Osteoblast (primary cell): ENCODE measurements at regions not wholly inside any gene's neighbourhood (a gene's known extent, or its start where the extent isn't known, plus 50 kb on each side); places are given as distances from the start of the nearest gene placed in this dataset.
A peak's percentile ranks its signal among the peaks of the same experiment; 100 is the strongest.

Experiments used
- DNase-seq: peaks from one replicate; pipeline ENCODE4 v3.0.0; 2011; ENCODE audit warnings: low spot score, mixed read lengths; ENCODE audit not compliant: insufficient read length; ENCODE audit errors: missing footprints
- H2AFZ ChIP-seq: 2 replicates; pipeline ENCODE4 v1.6.0; 2011; ENCODE audit warnings: mild to moderate bottlenecking, low read length
- H3K27ac ChIP-seq: 2 replicates; pipeline ENCODE4 v1.5.1; 2011; ENCODE audit warnings: mild to moderate bottlenecking, low read depth, low read length, moderate library complexity
- H3K27me3 ChIP-seq: 2 replicates; pipeline ENCODE4 v1.6.0; 2012; ENCODE audit warnings: mild to moderate bottlenecking, control low read depth, inconsistent platforms, low read length, moderate library complexity; ENCODE audit not compliant: insufficient read depth
- H3K36me3 ChIP-seq: 2 replicates; pipeline ENCODE4 v1.5.1; 2011; ENCODE audit warnings: mild to moderate bottlenecking, low read length, control low read depth, moderate library complexity; ENCODE audit not compliant: insufficient read depth
- H3K4me1 ChIP-seq: 2 replicates; pipeline ENCODE4 v1.5.1; 2011; ENCODE audit warnings: mild to moderate bottlenecking, low read length, control low read depth, moderate library complexity; ENCODE audit not compliant: insufficient read depth
- H3K4me2 ChIP-seq: 2 replicates; pipeline ENCODE4 v1.6.0; 2011; ENCODE audit warnings: mild to moderate bottlenecking, low read length; ENCODE audit not compliant: insufficient read depth
- H3K4me3 ChIP-seq: fragments of 200-600 bp; sonication (generic); 3 replicates; pipeline ENCODE4 v1.5.1; 2012; ENCODE audit warnings: mild to moderate bottlenecking, low read length, inconsistent platforms; ENCODE audit not compliant: insufficient read depth
- H3K79me2 ChIP-seq: 2 replicates; pipeline ENCODE4 v1.6.0; 2012; ENCODE audit warnings: mild to moderate bottlenecking, low read length, control low read depth, inconsistent platforms; ENCODE audit not compliant: insufficient read depth
- H3K9me3 ChIP-seq: 2 replicates; pipeline ENCODE4 v1.5.1; 2011; ENCODE audit warnings: low read depth, low read length, control low read depth
- H4K20me1 ChIP-seq: 2 replicates; pipeline ENCODE4 v1.6.0; 2012; ENCODE audit warnings: mild to moderate bottlenecking, low read length, control low read depth; ENCODE audit not compliant: insufficient read depth
- CTCF ChIP-seq: IDR thresholded peaks from 2 replicates; pipeline ENCODE4 v1.5.1; 2011; ENCODE audit warnings: mild to moderate bottlenecking, low read depth, low read length, moderate library complexity; ENCODE audit errors: extremely low read depth

DNA sequence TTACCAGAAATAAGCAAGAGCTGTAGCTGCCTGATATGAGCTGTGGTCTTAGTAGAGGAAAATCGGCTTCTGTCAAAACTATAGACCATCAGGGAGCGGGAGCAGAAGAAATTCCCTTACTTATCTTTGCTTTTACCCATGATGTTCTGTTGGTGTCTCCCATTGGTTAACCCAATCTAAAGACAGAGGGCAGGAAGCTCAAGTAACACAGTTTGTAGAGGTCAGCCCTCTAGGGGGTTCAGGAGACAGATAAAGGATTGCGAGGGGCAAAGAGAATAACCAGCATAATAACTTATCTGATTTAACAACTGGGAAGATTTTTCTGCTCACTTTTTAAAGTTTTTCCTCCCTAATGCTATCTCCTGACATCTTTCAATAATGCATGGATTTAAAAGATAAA is 142.4 kb downstream of the NTMT2 start:
- Histone ChIP-seq H3K27me3 (no peaks in the 10 kb centered on the region), H3K9me3 (no peaks in the 10 kb centered on the region), H4K20me1 (no peaks in the 10 kb centered on the region), H3K4me3 (no peak overlapping the region), H2AFZ (no peak overlapping the region), H3K4me1 (peaks cover 12% of the 10 kb centered on the region), H3K4me2 (no peak overlapping the region), H3K79me2 (no peaks in the 10 kb centered on the region), H3K27ac (no peak overlapping the region), H3K36me3 (no peaks in the 10 kb centered on the region)
- no peak for DNase-seq
- TF ChIP-seq CTCF, result no peak

DNA sequence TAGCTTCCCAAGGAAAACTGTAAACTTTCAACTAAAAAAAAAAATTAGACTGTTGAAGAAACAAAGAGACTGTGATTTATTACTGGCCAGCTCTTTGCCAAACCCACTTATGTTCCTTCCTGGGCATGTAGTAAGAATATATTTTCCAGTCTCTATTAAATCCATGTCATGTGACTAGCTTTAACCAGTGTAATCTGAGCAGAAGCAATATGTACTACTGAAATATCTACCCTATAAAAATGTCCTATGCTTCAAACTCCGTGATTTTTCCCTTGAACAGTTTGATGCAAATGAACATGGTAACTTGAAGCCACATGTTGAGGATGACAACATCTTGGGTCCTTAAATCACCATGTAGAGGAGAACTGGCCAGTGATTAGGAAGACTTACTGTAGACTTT is 144.5 kb downstream of the NTMT2 start:
- no peak for TF ChIP-seq CTCF
- no peaks in the 10 kb centered on the region for H3K27me3 ChIP-seq
- H3K4me3 ChIP-seq, result no peak overlapping the region
- no peaks in the 10 kb centered on the region for H3K36me3 ChIP-seq
- H3K27ac ChIP-seq, result peak overlapping the region; percentile 15
- no peaks in the 10 kb centered on the region for H3K79me2 ChIP-seq
- no peak for DNase-seq
- no peak overlapping the region for H2AFZ ChIP-seq
- H3K4me1 ChIP-seq, result peaks cover 3% of the 10 kb centered on the region
- H4K20me1 ChIP-seq, result no peaks in the 10 kb centered on the region
- no peaks in the 10 kb centered on the region for H3K9me3 ChIP-seq
- H3K4me2 ChIP-seq, result no peak overlapping the region

DNA sequence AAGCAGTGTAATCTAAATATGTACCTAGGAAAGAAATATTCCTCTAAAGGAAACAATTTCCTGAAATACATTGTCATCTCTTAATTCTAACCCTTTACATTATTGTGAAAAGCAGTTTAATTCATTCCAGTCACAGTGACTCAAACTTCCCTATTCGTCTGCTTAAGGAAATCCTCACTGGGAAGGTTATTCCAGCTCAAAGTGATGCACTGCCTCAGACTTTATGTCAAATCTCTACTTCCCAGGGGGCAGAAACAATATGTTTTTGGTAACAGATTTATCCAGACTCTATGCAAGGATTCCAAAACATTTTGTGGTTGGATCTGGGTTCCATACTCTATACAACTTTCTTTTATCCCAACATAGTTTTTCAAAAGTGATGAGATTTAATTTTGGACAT is 145.2 kb downstream of the NTMT2 start:
- Histone ChIP-seq H3K36me3 (no peaks in the 10 kb centered on the region), H4K20me1 (no peaks in the 10 kb centered on the region), H3K4me3 (no peak overlapping the region), H3K4me1 (peaks cover 3% of the 10 kb centered on the region), H3K27ac (peak overlapping the region; percentile 15), H3K9me3 (no peaks in the 10 kb centered on the region), H3K27me3 (no peaks in the 10 kb centered on the region), H3K79me2 (no peaks in the 10 kb centered on the region), H2AFZ (no peak overlapping the region), H3K4me2 (peak overlapping the region; percentile 9)
- no peak for TF ChIP-seq CTCF
- no peak for DNase-seq

DNA sequence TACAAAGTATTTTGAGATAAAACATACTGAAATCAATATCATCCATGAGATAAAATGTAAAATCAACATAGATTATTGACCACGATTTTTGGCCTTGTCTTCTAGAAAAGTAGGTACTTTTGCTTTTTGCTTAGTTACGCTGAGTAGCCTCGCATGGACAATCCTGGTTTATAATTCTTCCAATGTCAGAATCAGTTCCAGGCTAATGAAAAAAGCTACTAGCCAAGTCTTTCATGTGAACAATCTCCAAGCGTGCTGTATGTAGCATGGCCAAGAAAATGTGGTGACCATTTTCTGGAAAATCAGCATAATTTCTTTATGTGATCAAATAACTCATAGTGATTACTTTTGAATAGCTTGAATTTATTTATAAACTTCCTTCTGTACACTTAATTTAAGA is 145.8 kb downstream of the NTMT2 start:
- no peak for DNase-seq
- Histone ChIP-seq H3K79me2 (no peaks in the 10 kb centered on the region), H3K4me1 (peaks cover 3% of the 10 kb centered on the region), H3K27ac (no peak overlapping the region), H4K20me1 (no peaks in the 10 kb centered on the region), H3K4me3 (no peak overlapping the region), H3K4me2 (no peak overlapping the region), H2AFZ (no peak overlapping the region), H3K36me3 (no peaks in the 10 kb centered on the region), H3K27me3 (no peaks in the 10 kb centered on the region), H3K9me3 (no peaks in the 10 kb centered on the region)
- TF ChIP-seq CTCF, result no peak
